ENCODE measurements at regions not wholly inside any gene's neighbourhood (a gene's known extent, or its start where the extent isn't known, plus 50 kb on each side); places are given as distances from the start of the nearest gene placed in this dataset.

GRCh38 chr3:153958635-153959595 lies 162.3 kb upstream of the ARHGEF26 start:
- no peaks in the 10 kb centered on the region for H3K9me3 Mint-ChIP-seq
- POLR2A ChIA-PET: no interaction called here
- DNase-seq (no peak), ATAC-seq (ENCODE audit: low read depth) (no peak)
- no peak overlapping the region for H3K4me3 Mint-ChIP-seq
- intact Hi-C loops (cut with micrococcal nuclease): no loop called here
- H3K36me3 Mint-ChIP-seq (ENCODE audit: low read depth): no peaks in the 10 kb centered on the region
- no peaks in the 10 kb centered on the region for H3K4me1 Mint-ChIP-seq
- CTCF ChIA-PET: no interaction called here
- no peak for TF ChIP-seq CTCF (IDR thresholded peaks at IDR 0.05)
- no peaks in the 10 kb centered on the region for H3K27me3 Mint-ChIP-seq
- H3K27ac Mint-ChIP-seq: no peak overlapping the region

- ChIA-PET POLR2A (no interaction called here), CTCF (no interaction called here)
- Mint-ChIP-seq H3K27ac (no peak overlapping the region), H3K36me3 (ENCODE audit: low read depth) (no peaks in the 10 kb centered on the region), H3K4me3 (no peak overlapping the region), H3K9me3 (no peaks in the 10 kb centered on the region), H3K27me3 (no peaks in the 10 kb centered on the region), H3K4me1 (no peaks in the 10 kb centered on the region)
- intact Hi-C loops (cut with micrococcal nuclease): no loop called here
- TF ChIP-seq CTCF (IDR thresholded peaks at IDR 0.05): no peak
- ATAC-seq (ENCODE audit: low read depth) (no peak), DNase-seq (no peak)
Observed at GRCh38 chr3:153960458-153961074, 160.6 kb upstream of the ARHGEF26 start.

- Mint-ChIP-seq H3K4me3 (no peak overlapping the region), H3K36me3 (ENCODE audit: low read depth) (no peaks in the 10 kb centered on the region), H3K27me3 (no peaks in the 10 kb centered on the region), H3K9me3 (no peaks in the 10 kb centered on the region), H3K27ac (no peak overlapping the region), H3K4me1 (no peaks in the 10 kb centered on the region)
- no peak for ATAC-seq (ENCODE audit: low read depth)
- DNase-seq: no peak
- TF ChIP-seq CTCF (IDR thresholded peaks at IDR 0.05): no peak
- intact Hi-C loops (cut with micrococcal nuclease): no loop called here
- ChIA-PET CTCF (no interaction called here), POLR2A (no interaction called here)
Observed at GRCh38 chr3:153961494-153961893, 159.7 kb upstream of the ARHGEF26 start.

GRCh38 chr3:153963012-153963411 lies 158.2 kb upstream of the ARHGEF26 start:
- Mint-ChIP-seq H3K27me3 (no peaks in the 10 kb centered on the region), H3K27ac (no peak overlapping the region), H3K9me3 (no peaks in the 10 kb centered on the region), H3K36me3 (ENCODE audit: low read depth) (no peaks in the 10 kb centered on the region), H3K4me3 (no peak overlapping the region), H3K4me1 (no peaks in the 10 kb centered on the region)
- TF ChIP-seq CTCF (IDR thresholded peaks at IDR 0.05): no peak
- ChIA-PET POLR2A (no interaction called here), CTCF (no interaction called here)
- DNase-seq (no peak), ATAC-seq (ENCODE audit: low read depth) (no peak)
- intact Hi-C loops (cut with micrococcal nuclease): no loop called here

GRCh38 chr3:153967260-153967659 lies 153.9 kb upstream of the ARHGEF26 start:
- H3K27ac Mint-ChIP-seq: no peak overlapping the region
- no peaks in the 10 kb centered on the region for H3K27me3 Mint-ChIP-seq
- intact Hi-C loops (cut with micrococcal nuclease): no loop called here
- H3K4me3 Mint-ChIP-seq: no peak overlapping the region
- ChIA-PET POLR2A (no interaction called here), CTCF (no interaction called here)
- no peak for TF ChIP-seq CTCF (IDR thresholded peaks at IDR 0.05)
- ATAC-seq (ENCODE audit: low read depth): no peak
- DNase-seq: no peak
- no peaks in the 10 kb centered on the region for H3K9me3 Mint-ChIP-seq
- no peaks in the 10 kb centered on the region for H3K4me1 Mint-ChIP-seq
- H3K36me3 Mint-ChIP-seq (ENCODE audit: low read depth): no peaks in the 10 kb centered on the region
